LNCAP (cell line): ENCODE measurements at regions not wholly inside any gene's neighbourhood (a gene's known extent, or its start where the extent isn't known, plus 50 kb on each side); places are given as distances from the start of the nearest gene placed in this dataset.

Experiments used
- TF ChIP-seq, protein P1 (sequence below): fragments of 450-650 bp; IDR thresholded peaks from 2 replicates; pipeline ENCODE4 v1.5.1; 2017; ENCODE audit warnings: mild to moderate bottlenecking

DNA sequence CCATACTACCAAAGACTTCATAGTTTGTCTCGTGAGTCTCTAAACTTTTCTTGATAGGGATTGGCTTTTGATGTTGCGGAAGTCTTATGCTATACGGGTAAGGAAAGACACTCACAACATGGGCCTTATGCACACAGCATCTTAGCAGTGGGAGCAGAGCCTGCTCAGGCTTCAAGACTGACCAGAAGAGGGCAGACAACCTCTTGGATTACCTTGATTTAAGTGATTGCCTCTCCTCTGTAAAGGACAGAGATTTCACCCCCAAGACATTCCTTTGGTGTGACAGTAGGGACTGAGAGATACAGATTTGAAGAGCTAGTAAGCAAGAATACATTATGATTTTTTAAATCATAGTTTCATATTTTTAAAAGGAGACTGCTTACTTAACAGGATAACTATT, 71.0 kb upstream of the SAMD3 start:
- TF ChIP-seq, protein P1, sequence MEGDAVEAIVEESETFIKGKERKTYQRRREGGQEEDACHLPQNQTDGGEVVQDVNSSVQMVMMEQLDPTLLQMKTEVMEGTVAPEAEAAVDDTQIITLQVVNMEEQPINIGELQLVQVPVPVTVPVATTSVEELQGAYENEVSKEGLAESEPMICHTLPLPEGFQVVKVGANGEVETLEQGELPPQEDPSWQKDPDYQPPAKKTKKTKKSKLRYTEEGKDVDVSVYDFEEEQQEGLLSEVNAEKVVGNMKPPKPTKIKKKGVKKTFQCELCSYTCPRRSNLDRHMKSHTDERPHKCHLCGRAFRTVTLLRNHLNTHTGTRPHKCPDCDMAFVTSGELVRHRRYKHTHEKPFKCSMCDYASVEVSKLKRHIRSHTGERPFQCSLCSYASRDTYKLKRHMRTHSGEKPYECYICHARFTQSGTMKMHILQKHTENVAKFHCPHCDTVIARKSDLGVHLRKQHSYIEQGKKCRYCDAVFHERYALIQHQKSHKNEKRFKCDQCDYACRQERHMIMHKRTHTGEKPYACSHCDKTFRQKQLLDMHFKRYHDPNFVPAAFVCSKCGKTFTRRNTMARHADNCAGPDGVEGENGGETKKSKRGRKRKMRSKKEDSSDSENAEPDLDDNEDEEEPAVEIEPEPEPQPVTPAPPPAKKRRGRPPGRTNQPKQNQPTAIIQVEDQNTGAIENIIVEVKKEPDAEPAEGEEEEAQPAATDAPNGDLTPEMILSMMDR: peak; percentile 81

DNA sequence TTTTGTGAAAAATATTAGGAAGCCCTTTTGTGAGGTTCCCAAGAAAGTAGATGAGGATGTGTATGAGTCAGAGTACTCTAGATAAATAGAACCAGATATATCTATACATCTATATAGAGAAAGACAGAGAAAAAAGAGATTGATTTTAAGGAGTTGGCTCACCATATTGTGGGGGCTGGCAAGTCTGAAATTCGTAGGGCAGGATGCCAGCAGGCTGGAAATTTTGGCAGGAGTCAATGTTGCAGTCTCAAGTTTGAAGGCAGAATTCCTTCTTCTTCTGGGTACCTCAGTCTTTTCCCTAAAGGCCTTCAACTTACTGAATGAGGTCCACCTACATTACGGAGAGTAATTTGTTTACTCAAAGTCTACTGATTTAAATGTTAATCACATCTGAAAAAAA, 65.3 kb upstream of the SAMD3 start:
- TF ChIP-seq, protein P1: no peak

DNA sequence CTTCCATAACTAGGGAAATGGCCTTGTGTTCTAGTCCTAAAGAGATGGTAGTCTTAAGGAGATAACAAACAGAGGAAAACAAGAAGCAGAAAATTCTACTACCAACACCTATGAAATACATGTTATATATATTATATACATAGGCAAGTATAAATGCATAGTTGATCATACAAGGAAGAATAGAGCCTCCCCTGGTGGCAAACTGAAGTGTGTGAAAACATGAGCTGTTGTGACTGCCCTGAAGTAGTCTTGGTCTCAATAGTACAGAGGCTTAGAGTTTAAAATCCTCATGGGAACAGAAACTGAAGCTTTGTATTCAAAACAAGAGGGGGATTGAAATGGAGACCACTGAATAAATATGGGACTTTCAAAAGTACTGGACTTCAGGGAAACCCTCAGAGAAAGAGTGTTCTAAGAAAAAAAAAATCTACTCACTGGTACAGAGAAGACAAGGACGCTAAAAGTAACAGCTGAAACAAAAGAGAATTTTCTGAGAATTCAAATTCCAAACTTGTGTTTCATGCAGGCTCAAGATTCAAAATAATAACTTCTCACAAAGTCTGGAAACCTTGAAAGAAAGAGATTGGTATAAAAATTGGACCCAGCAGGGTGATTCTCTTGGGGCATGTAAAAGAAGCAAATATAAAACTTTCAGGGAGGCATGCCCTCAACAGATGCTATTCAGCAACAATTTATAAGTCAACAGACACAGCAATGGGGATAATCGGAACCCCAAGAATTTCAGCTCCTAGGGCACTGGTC, 59.7 kb upstream of the SAMD3 start:
- TF ChIP-seq, protein P1: peak; percentile 71

DNA sequence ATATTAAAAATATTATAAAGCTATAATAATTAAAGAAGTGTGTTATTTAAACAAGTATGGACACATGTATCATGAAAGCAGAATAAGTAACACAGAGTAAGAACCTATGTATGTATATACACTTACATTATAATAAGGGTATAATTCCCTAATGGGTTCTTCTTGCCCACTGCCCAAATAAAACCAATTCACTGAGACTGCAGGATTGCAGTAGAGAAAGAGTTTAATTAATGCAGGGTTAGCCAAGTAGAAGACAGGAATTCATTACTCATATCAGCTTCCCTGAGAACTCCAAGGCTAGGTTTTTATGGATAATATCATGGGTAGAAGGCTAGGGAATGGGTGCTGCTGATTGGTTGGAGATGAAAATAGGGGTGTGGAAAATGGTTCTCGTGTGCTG, 53.8 kb upstream of the SAMD3 start:
- TF ChIP-seq, protein P1: no peak

DNA sequence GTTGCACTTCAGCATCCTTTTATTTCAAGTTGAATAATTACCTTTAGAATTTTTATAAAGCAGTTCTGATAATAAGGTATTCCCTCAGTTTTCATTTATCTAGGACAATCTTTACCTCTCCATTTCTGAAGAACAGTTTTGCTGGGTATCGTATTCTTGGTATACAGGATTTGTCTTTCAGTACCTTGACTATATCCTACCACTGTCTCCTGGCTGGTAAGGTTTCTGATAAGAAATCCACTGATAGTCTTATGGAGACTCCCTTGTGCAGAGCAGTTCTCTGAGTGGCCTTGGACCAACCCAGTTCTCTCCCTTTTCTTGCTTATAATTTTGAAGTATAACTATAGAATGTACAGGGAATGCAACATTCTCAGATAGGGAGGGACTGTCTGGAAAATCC, 51.3 kb upstream of the SAMD3 start:
- TF ChIP-seq, protein P1: no peak
